ENCODE measurements at regions not wholly inside any gene's neighbourhood (a gene's known extent, or its start where the extent isn't known, plus 50 kb on each side); places are given as distances from the start of the nearest gene placed in this dataset.

GRCh38 chr2:156986339-156986988 is 271.0 kb upstream of the GALNT5 start:
- TF ChIP-seq CTCF (IDR thresholded peaks at IDR 0.05; ENCODE audit: insufficient read depth, low read depth, low read length) (no peak), EZH2 (IDR thresholded peaks at IDR 0.05; ENCODE audit: insufficient read depth, low read length) (no peak)

Measured in astrocyte (in vitro differentiated cells and primary cell).